GM12801 (cell line): ENCODE measurements at regions not wholly inside any gene's neighbourhood (a gene's known extent, or its start where the extent isn't known, plus 50 kb on each side); places are given as distances from the start of the nearest gene placed in this dataset.
A peak's percentile ranks its signal among the peaks of the same experiment; 100 is the strongest.

ENCODE experiments used
- TF ChIP-seq, protein P1 (sequence below): IDR thresholded peaks from one replicate; pipeline ENCODE4 v1.5.1; 2011; ENCODE audit warnings: control low read depth; ENCODE audit not compliant: insufficient read length; ENCODE audit errors: extremely low read depth

DNA sequence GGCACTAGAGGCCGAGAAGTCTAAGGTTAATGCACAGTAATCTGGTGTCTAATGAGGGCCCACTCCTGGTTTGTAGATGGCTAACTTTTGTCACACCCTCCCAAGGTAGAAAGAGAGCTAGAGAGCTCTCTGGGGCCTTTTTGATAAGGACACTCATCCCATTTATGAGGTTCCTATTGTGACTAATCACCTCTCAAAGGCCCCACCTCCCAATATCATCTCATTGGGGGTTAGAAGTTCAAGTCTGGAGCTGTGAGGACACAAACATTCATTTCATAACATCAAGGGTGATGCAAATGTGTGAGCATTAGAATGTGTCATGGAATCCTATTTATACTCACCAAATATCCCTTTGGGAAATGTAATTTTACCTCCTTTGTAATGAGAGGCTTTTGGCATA lies 79.2 kb upstream of the SLC10A2 start:
- TF ChIP-seq, protein P1, sequence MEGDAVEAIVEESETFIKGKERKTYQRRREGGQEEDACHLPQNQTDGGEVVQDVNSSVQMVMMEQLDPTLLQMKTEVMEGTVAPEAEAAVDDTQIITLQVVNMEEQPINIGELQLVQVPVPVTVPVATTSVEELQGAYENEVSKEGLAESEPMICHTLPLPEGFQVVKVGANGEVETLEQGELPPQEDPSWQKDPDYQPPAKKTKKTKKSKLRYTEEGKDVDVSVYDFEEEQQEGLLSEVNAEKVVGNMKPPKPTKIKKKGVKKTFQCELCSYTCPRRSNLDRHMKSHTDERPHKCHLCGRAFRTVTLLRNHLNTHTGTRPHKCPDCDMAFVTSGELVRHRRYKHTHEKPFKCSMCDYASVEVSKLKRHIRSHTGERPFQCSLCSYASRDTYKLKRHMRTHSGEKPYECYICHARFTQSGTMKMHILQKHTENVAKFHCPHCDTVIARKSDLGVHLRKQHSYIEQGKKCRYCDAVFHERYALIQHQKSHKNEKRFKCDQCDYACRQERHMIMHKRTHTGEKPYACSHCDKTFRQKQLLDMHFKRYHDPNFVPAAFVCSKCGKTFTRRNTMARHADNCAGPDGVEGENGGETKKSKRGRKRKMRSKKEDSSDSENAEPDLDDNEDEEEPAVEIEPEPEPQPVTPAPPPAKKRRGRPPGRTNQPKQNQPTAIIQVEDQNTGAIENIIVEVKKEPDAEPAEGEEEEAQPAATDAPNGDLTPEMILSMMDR = no peak

GRCh38 chr13:103143432-103143831 lies 77.2 kb upstream of the SLC10A2 start:
- TF ChIP-seq, protein P1 = no peak

DNA sequence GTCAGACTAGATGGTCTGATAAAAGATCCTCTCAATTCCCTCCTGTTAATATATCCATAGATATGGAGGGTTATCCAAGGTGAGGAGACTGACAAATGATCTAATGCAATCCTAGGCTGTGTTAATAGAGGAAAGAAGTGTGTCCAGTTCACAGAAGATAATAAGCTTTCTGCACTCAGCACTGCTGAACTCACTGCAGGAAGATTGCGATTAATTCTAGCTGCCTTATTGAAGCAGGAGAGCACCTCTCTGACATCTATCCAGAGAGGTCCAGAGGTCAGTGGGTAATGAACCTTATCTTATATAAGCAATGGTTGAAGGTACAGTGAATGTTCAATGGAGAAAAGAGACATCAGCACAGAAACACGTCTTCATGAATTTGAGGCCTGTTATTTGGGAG lies 75.9 kb upstream of the SLC10A2 start:
- TF ChIP-seq, protein P1 = no peak

GRCh38 chr13:103140001-103140671 lies 73.9 kb upstream of the SLC10A2 start:
- TF ChIP-seq, protein P1 = peak; percentile 52

DNA sequence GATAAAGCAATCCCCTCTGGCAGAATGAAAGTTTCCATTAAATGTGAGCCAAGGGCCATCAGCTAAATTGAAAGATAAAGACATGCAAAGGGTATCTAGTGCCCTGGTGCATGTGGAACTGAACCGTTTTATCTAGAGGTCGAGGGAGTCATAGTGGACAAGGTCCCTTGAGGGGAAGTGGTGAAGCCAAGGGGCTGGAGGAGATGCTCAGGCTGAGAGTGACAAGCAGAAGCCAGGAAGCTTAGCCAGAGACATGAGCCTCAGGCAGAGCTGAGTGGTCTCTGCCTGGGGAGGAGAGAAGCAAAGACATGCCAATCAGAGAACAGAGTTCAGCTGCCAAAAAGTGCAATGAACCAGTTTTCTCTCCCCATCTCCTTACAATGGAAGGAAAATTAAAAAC lies 68.1 kb upstream of the SLC10A2 start:
- TF ChIP-seq, protein P1 = no peak

GRCh38 chr13:103133556-103133955 lies 67.3 kb upstream of the SLC10A2 start:
- TF ChIP-seq, protein P1 = no peak

DNA sequence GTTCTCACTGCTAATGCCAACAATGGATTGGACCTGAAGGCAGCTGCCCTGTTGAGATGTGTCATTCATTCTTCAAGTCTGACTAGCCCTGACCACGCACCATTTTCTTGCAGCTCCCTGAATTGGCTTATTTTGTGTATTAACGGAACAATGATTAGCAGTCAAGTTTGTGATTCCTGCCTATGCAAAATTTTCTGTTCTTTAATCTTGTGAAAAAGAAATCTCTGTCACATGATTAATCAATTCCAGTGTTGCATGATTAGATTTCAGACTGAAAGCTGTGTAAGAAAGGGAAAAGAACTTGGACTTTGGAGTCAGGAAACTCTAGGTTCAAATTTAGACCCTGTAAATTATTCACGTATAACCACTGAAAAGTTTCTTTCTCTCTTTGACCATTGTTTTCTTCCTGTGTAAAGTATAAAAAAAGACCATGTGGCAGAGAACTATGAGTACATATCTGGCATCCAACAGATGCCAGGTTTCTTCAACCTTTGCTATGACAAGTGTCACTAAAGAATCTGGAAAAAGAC lies 64.5 kb upstream of the SLC10A2 start:
- TF ChIP-seq, protein P1 = no peak
